OCI-LY1 (cell line): ENCODE measurements at regions not wholly inside any gene's neighbourhood (a gene's known extent, or its start where the extent isn't known, plus 50 kb on each side); places are given as distances from the start of the nearest gene placed in this dataset.

Source experiments
- H2AFZ ChIP-seq: fragments of 200-600 bp; sonication (generic), shearing (Covaris generic); 2 replicates; pipeline ENCODE4 v1.6.0; 2014; ENCODE audit warnings: antibody characterized with exemption, mild to moderate bottlenecking, low read length
- H3F3A ChIP-seq: fragments of 200-600 bp; sonication (generic), shearing (Covaris generic); 2 replicates; pipeline ENCODE4 v1.6.0; 2014; ENCODE audit warnings: mild to moderate bottlenecking, antibody characterized with exemption, low read length, moderate library complexity; ENCODE audit not compliant: insufficient read depth
- H3K27ac ChIP-seq: fragments of 200-600 bp; sonication (generic); 2 replicates; pipeline ENCODE4 v1.5.1; 2014; ENCODE audit warnings: low read length, mixed run types, mild to moderate bottlenecking, low read depth; ENCODE audit not compliant: poor library complexity, severe bottlenecking
- H3K27me3 ChIP-seq: fragments of 200-600 bp; sonication (generic); 2 replicates; pipeline ENCODE4 v1.6.0; 2014; ENCODE audit warnings: antibody characterized with exemption, mild to moderate bottlenecking, low read length, moderate library complexity; ENCODE audit not compliant: insufficient read depth
- H3K36me3 ChIP-seq: fragments of 200-600 bp; sonication (generic); 2 replicates; pipeline ENCODE4 v1.6.1; 2014; ENCODE audit warnings: mild to moderate bottlenecking, antibody characterized with exemption, low read length, moderate library complexity, mixed read lengths; ENCODE audit not compliant: insufficient read depth
- H3K4me1 ChIP-seq: fragments of 200-600 bp; sonication (generic); 2 replicates; pipeline ENCODE4 v1.5.1; 2014; ENCODE audit warnings: mild to moderate bottlenecking, low read length, moderate library complexity; ENCODE audit not compliant: insufficient read depth, severe bottlenecking
- H3K4me2 ChIP-seq: fragments of 200-600 bp; sonication (generic), shearing (Covaris generic); 2 replicates; pipeline ENCODE4 v1.6.1; 2014; ENCODE audit warnings: low read length
- H3K4me3 ChIP-seq: fragments of 200-600 bp; sonication (generic); 2 replicates; pipeline ENCODE4 v1.5.1; 2014; ENCODE audit warnings: low read length, low read depth, mild to moderate bottlenecking, mixed read lengths; ENCODE audit not compliant: poor library complexity, severe bottlenecking
- H3K79me2 ChIP-seq: fragments of 200-600 bp; shearing (Covaris generic); 2 replicates; pipeline ENCODE4 v1.6.1; 2016; ENCODE audit warnings: mixed run types, low read length, mixed read lengths; ENCODE audit not compliant: insufficient read depth
- H3K9ac ChIP-seq: fragments of 200-600 bp; sonication (generic), shearing (Covaris generic); 2 replicates; pipeline ENCODE4 v1.6.1; 2014; ENCODE audit warnings: mild to moderate bottlenecking, low read length, mixed read lengths
- H3K9me2 ChIP-seq: fragments of 200-600 bp; sonication (generic), shearing (Covaris generic); 2 replicates; pipeline ENCODE4 v1.6.1; 2014; ENCODE audit warnings: low read depth, mild to moderate bottlenecking, low read length, mixed read lengths
- H3K9me3 ChIP-seq: fragments of 200-600 bp; shearing (Covaris generic); 2 replicates; pipeline ENCODE4 v1.6.1; 2014; ENCODE audit warnings: low read length, mixed read lengths
- H4K20me1 ChIP-seq: fragments of 200-600 bp; sonication (generic), shearing (Covaris generic); 2 replicates; pipeline ENCODE4 v1.6.0; 2016; ENCODE audit warnings: mild to moderate bottlenecking, low read length; ENCODE audit not compliant: insufficient read depth
- EZH2 ChIP-seq: fragments of 200-600 bp; sonication (generic), shearing (Covaris generic); IDR thresholded peaks from 2 replicates; pipeline ENCODE4 v1.8.0; 2017; ENCODE audit warnings: borderline replicate concordance, mixed run types, mild to moderate bottlenecking, antibody characterized with exemption, low read length, moderate library complexity, mixed read lengths
- TF ChIP-seq, protein P1 (sequence below): fragments of 200-600 bp; sonication (generic), shearing (Covaris generic); IDR thresholded peaks from 2 replicates; pipeline ENCODE4 v1.5.1; 2017; ENCODE audit warnings: mild to moderate bottlenecking, antibody characterized with exemption, low read length, moderate library complexity, mixed read lengths

GRCh38 chr3:143185401-143185800 lies 65.8 kb downstream of the CHST2 start:
- Histone ChIP-seq H3K27ac (no peak overlapping the region), H3K9me3 (no peaks in the 10 kb centered on the region), H3K4me1 (no peaks in the 10 kb centered on the region), H2AFZ (no peak overlapping the region), H3K9ac (no peak overlapping the region), H4K20me1 (no peaks in the 10 kb centered on the region), H3K27me3 (no peaks in the 10 kb centered on the region), H3K79me2 (no peaks in the 10 kb centered on the region), H3K4me3 (no peak overlapping the region), H3F3A (no peaks in the 10 kb centered on the region), H3K36me3 (no peaks in the 10 kb centered on the region), H3K9me2 (no peaks in the 10 kb centered on the region), H3K4me2 (no peak overlapping the region)
- TF ChIP-seq EZH2, result no peak
- TF ChIP-seq, protein P1, sequence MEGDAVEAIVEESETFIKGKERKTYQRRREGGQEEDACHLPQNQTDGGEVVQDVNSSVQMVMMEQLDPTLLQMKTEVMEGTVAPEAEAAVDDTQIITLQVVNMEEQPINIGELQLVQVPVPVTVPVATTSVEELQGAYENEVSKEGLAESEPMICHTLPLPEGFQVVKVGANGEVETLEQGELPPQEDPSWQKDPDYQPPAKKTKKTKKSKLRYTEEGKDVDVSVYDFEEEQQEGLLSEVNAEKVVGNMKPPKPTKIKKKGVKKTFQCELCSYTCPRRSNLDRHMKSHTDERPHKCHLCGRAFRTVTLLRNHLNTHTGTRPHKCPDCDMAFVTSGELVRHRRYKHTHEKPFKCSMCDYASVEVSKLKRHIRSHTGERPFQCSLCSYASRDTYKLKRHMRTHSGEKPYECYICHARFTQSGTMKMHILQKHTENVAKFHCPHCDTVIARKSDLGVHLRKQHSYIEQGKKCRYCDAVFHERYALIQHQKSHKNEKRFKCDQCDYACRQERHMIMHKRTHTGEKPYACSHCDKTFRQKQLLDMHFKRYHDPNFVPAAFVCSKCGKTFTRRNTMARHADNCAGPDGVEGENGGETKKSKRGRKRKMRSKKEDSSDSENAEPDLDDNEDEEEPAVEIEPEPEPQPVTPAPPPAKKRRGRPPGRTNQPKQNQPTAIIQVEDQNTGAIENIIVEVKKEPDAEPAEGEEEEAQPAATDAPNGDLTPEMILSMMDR, result no peak

GRCh38 chr3:143187111-143187510 lies 67.5 kb downstream of the CHST2 start:
- Histone ChIP-seq H3K9me3 (no peaks in the 10 kb centered on the region), H2AFZ (no peak overlapping the region), H3F3A (no peaks in the 10 kb centered on the region), H3K79me2 (no peaks in the 10 kb centered on the region), H3K4me2 (no peak overlapping the region), H3K27ac (no peak overlapping the region), H3K4me1 (no peaks in the 10 kb centered on the region), H3K36me3 (no peaks in the 10 kb centered on the region), H3K9ac (no peak overlapping the region), H3K4me3 (no peak overlapping the region), H3K27me3 (no peaks in the 10 kb centered on the region), H3K9me2 (no peaks in the 10 kb centered on the region), H4K20me1 (no peaks in the 10 kb centered on the region)
- TF ChIP-seq, protein P1, result no peak

- Histone ChIP-seq H3K79me2 (no peaks in the 10 kb centered on the region), H3K27ac (no peak overlapping the region), H3K9ac (no peak overlapping the region), H3K36me3 (no peaks in the 10 kb centered on the region), H3F3A (no peaks in the 10 kb centered on the region), H3K4me3 (no peak overlapping the region), H2AFZ (no peak overlapping the region), H3K4me2 (no peak overlapping the region), H3K9me2 (no peaks in the 10 kb centered on the region), H4K20me1 (no peaks in the 10 kb centered on the region), H3K9me3 (0 out of 2 replicates have a peak, but pooled peaks cover 2% of the 10 kb centered on the region), H3K4me1 (no peaks in the 10 kb centered on the region), H3K27me3 (no peaks in the 10 kb centered on the region)
- TF ChIP-seq EZH2, result no peak
- TF ChIP-seq, protein P1, result no peak
Measured at GRCh38 chr3:143188881-143189280, 69.3 kb downstream of the CHST2 start.
